ENCODE measurements at regions not wholly inside any gene's neighbourhood (a gene's known extent, or its start where the extent isn't known, plus 50 kb on each side); places are given as distances from the start of the nearest gene placed in this dataset.

GRCh38 chr10:9719246-9719645 lies 1298.4 kb upstream of the CELF2 start:
- no peak for ATAC-seq
- TF ChIP-seq OSR1 (CRISPR knock-in tag; IDR thresholded peaks at IDR 0.05) (no peak), CREB5 (CRISPR knock-in tag; IDR thresholded peaks at IDR 0.05; ENCODE audit: low read depth) (no peak), GLIS3 (CRISPR knock-in tag; IDR thresholded peaks at IDR 0.05) (no peak), TSHZ2 (CRISPR knock-in tag; IDR thresholded peaks at IDR 0.05) (no peak), ISL1 (CRISPR knock-in tag; IDR thresholded peaks at IDR 0.05) (no peak), SNAI2 (CRISPR knock-in tag; IDR thresholded peaks at IDR 0.05) (no peak), CSDC2 (CRISPR knock-in tag; IDR thresholded peaks at IDR 0.05) (no peak), ZNF565 (CRISPR knock-in tag; conservative IDR thresholded peaks at IDR 0.05; ENCODE audit: low read depth) (no peak), PATZ1 (CRISPR knock-in tag; IDR thresholded peaks at IDR 0.05; ENCODE audit: borderline replicate concordance) (no peak), TCF4 (CRISPR knock-in tag; IDR thresholded peaks at IDR 0.05; ENCODE audit: borderline replicate concordance) (no peak), PPARA (CRISPR knock-in tag; IDR thresholded peaks at IDR 0.05; ENCODE audit: borderline replicate concordance) (no peak), ZFP30 (CRISPR knock-in tag; IDR thresholded peaks at IDR 0.05) (no peak), ZFP3 (CRISPR knock-in tag; IDR thresholded peaks at IDR 0.05) (no peak), ARNTL (CRISPR knock-in tag; IDR thresholded peaks at IDR 0.05; ENCODE audit: borderline replicate concordance, low read depth) (no peak), BACH2 (CRISPR knock-in tag; IDR thresholded peaks at IDR 0.05; ENCODE audit: borderline replicate concordance) (no peak)

GRCh38 chr10:9733766-9734165 lies 1283.9 kb upstream of the CELF2 start:
- ATAC-seq: no peak
- TF ChIP-seq BACH2 (CRISPR knock-in tag; IDR thresholded peaks at IDR 0.05; ENCODE audit: borderline replicate concordance): no peak
- TF ChIP-seq ZFP3 (CRISPR knock-in tag; IDR thresholded peaks at IDR 0.05): no peak

GRCh38 chr10:9734218-9734617 lies 1283.5 kb upstream of the CELF2 start:
- TF ChIP-seq TOX (CRISPR knock-in tag; IDR thresholded peaks at IDR 0.05; ENCODE audit: borderline replicate concordance) (no peak), ISL1 (CRISPR knock-in tag; IDR thresholded peaks at IDR 0.05) (no peak), CREB5 (CRISPR knock-in tag; IDR thresholded peaks at IDR 0.05; ENCODE audit: low read depth) (no peak), CSDC2 (CRISPR knock-in tag; IDR thresholded peaks at IDR 0.05) (no peak), PPARA (CRISPR knock-in tag; IDR thresholded peaks at IDR 0.05; ENCODE audit: borderline replicate concordance) (no peak)
- ATAC-seq: no peak

GRCh38 chr10:9735731-9736130 lies 1281.9 kb upstream of the CELF2 start:
- TF ChIP-seq ZNF8 (CRISPR knock-in tag; IDR thresholded peaks at IDR 0.05): no peak
- no peak for TF ChIP-seq ISL1 (CRISPR knock-in tag; IDR thresholded peaks at IDR 0.05)
- TF ChIP-seq TOX (CRISPR knock-in tag; IDR thresholded peaks at IDR 0.05; ENCODE audit: borderline replicate concordance): no peak
- no peak for TF ChIP-seq CSDC2 (CRISPR knock-in tag; IDR thresholded peaks at IDR 0.05)
- TF ChIP-seq CSRNP3 (CRISPR knock-in tag; IDR thresholded peaks at IDR 0.05): no peak
- no peak for TF ChIP-seq ZFP3 (CRISPR knock-in tag; IDR thresholded peaks at IDR 0.05)
- no peak for TF ChIP-seq ZNF565 (CRISPR knock-in tag; conservative IDR thresholded peaks at IDR 0.05; ENCODE audit: low read depth)
- TF ChIP-seq ARNTL (CRISPR knock-in tag; IDR thresholded peaks at IDR 0.05; ENCODE audit: borderline replicate concordance, low read depth): no peak
- no peak for TF ChIP-seq PATZ1 (CRISPR knock-in tag; IDR thresholded peaks at IDR 0.05; ENCODE audit: borderline replicate concordance)
- no peak for TF ChIP-seq ZFP30 (CRISPR knock-in tag; IDR thresholded peaks at IDR 0.05)
- no peak for TF ChIP-seq ESRRG (CRISPR knock-in tag; IDR thresholded peaks at IDR 0.05)
- no peak for TF ChIP-seq POU6F1 (CRISPR knock-in tag; IDR thresholded peaks at IDR 0.05; ENCODE audit: borderline replicate concordance, low read depth)
- no peak for TF ChIP-seq GLIS3 (CRISPR knock-in tag; IDR thresholded peaks at IDR 0.05)
- no peak for TF ChIP-seq RARB (CRISPR knock-in tag; IDR thresholded peaks at IDR 0.05)
- no peak for TF ChIP-seq ZC3H10 (CRISPR knock-in tag; IDR thresholded peaks at IDR 0.05)
- ATAC-seq: no peak
